ENCODE measurements at regions not wholly inside any gene's neighbourhood (a gene's known extent, or its start where the extent isn't known, plus 50 kb on each side); places are given as distances from the start of the nearest gene placed in this dataset.

GRCh38 chr14:37997017-37997416 is 210.7 kb upstream of the SSTR1 start:
- intact Hi-C loops (cut with micrococcal nuclease; ENCODE audit: unreplicated experiment), result no loop called here
- no peaks in the 10 kb centered on the region for H3K4me1 Mint-ChIP-seq (ENCODE audit: low read depth, unreplicated experiment)
- no peaks in the 10 kb centered on the region for H3K27me3 Mint-ChIP-seq (ENCODE audit: unreplicated experiment)
- DNase-seq, result no peak
- BruUV-seq (replicated peaks), result no TSS peak
- CTCF ChIA-PET, result no interaction called here
- TF ChIP-seq CTCF (IDR thresholded peaks at IDR 0.05; ENCODE audit: unreplicated experiment), result no peak
- H3K36me3 Mint-ChIP-seq (ENCODE audit: insufficient read depth, unreplicated experiment), result no peaks in the 10 kb centered on the region
- H3K27ac Mint-ChIP-seq (ENCODE audit: unreplicated experiment), result no peak overlapping the region
- no peak overlapping the region for H3K4me3 Mint-ChIP-seq (ENCODE audit: low read depth, unreplicated experiment)
- no peaks in the 10 kb centered on the region for H3K9me3 Mint-ChIP-seq (ENCODE audit: low read depth, unreplicated experiment)

GRCh38 chr14:38000340-38000739 is 207.4 kb upstream of the SSTR1 start:
- intact Hi-C loops (cut with micrococcal nuclease; ENCODE audit: unreplicated experiment), result no loop called here
- H3K27ac Mint-ChIP-seq (ENCODE audit: unreplicated experiment), result no peak overlapping the region
- CTCF ChIA-PET, result interaction anchor here (0.6 kb wide), 1 partner anchor 1447 kb away, joined by 14 read pairs; no protein-coding TSS in a partner anchor
- no peaks in the 10 kb centered on the region for H3K36me3 Mint-ChIP-seq (ENCODE audit: insufficient read depth, unreplicated experiment)
- no peak overlapping the region for H3K4me3 Mint-ChIP-seq (ENCODE audit: low read depth, unreplicated experiment)
- DNase-seq, result no peak
- TF ChIP-seq CTCF (IDR thresholded peaks at IDR 0.05; ENCODE audit: unreplicated experiment), result no peak
- peaks cover 13% of the 10 kb centered on the region for H3K27me3 Mint-ChIP-seq (ENCODE audit: unreplicated experiment)
- no peaks in the 10 kb centered on the region for H3K4me1 Mint-ChIP-seq (ENCODE audit: low read depth, unreplicated experiment)
- no TSS peak for BruUV-seq (replicated peaks)
- no peaks in the 10 kb centered on the region for H3K9me3 Mint-ChIP-seq (ENCODE audit: low read depth, unreplicated experiment)

GRCh38 chr14:38001501-38001900 is 206.2 kb upstream of the SSTR1 start:
- no TSS peak for BruUV-seq (replicated peaks)
- intact Hi-C loops (cut with micrococcal nuclease; ENCODE audit: unreplicated experiment), result no loop called here
- no peaks in the 10 kb centered on the region for H3K9me3 Mint-ChIP-seq (ENCODE audit: low read depth, unreplicated experiment)
- H3K27me3 Mint-ChIP-seq (ENCODE audit: unreplicated experiment), result peaks cover 13% of the 10 kb centered on the region
- no peak overlapping the region for H3K27ac Mint-ChIP-seq (ENCODE audit: unreplicated experiment)
- DNase-seq, result no peak
- CTCF ChIA-PET, result no interaction called here
- no peaks in the 10 kb centered on the region for H3K4me1 Mint-ChIP-seq (ENCODE audit: low read depth, unreplicated experiment)
- H3K4me3 Mint-ChIP-seq (ENCODE audit: low read depth, unreplicated experiment), result no peak overlapping the region
- no peak for TF ChIP-seq CTCF (IDR thresholded peaks at IDR 0.05; ENCODE audit: unreplicated experiment)
- H3K36me3 Mint-ChIP-seq (ENCODE audit: insufficient read depth, unreplicated experiment), result no peaks in the 10 kb centered on the region

- no peaks in the 10 kb centered on the region for H3K36me3 Mint-ChIP-seq (ENCODE audit: insufficient read depth, unreplicated experiment)
- no peaks in the 10 kb centered on the region for H3K4me1 Mint-ChIP-seq (ENCODE audit: low read depth, unreplicated experiment)
- no TSS peak for BruUV-seq (replicated peaks)
- no peaks in the 10 kb centered on the region for H3K9me3 Mint-ChIP-seq (ENCODE audit: low read depth, unreplicated experiment)
- CTCF ChIA-PET, result no interaction called here
- peaks cover 13% of the 10 kb centered on the region for H3K27me3 Mint-ChIP-seq (ENCODE audit: unreplicated experiment)
- no peak for TF ChIP-seq CTCF (IDR thresholded peaks at IDR 0.05; ENCODE audit: unreplicated experiment)
- intact Hi-C loops (cut with micrococcal nuclease; ENCODE audit: unreplicated experiment), result no loop called here
- DNase-seq, result no peak
- no peak overlapping the region for H3K27ac Mint-ChIP-seq (ENCODE audit: unreplicated experiment)
- H3K4me3 Mint-ChIP-seq (ENCODE audit: low read depth, unreplicated experiment), result no peak overlapping the region
Measured at GRCh38 chr14:38003746-38004609, 203.7 kb upstream of the SSTR1 start.

All from Calu3 (cell line).